Ishikawa (cell line): ENCODE measurements at regions not wholly inside any gene's neighbourhood (a gene's known extent, or its start where the extent isn't known, plus 50 kb on each side); places are given as distances from the start of the nearest gene placed in this dataset.

Experiments
- FOXM1 ChIP-seq: IDR thresholded peaks from 2 replicates; pipeline ENCODE4 v1.6.1; 2012; ENCODE audit warnings: low read depth, borderline replicate concordance
- MAX ChIP-seq: IDR thresholded peaks from 2 replicates; pipeline ENCODE4 v1.6.1; 2012
- NFIC ChIP-seq: IDR thresholded peaks from 2 replicates; pipeline ENCODE4 v1.6.1; 2012
- RAD21 ChIP-seq: IDR thresholded peaks from 2 replicates; pipeline ENCODE4 v1.6.1; 2012; ENCODE audit warnings: low read depth
- REST ChIP-seq: IDR thresholded peaks from 2 replicates; pipeline ENCODE4 v1.6.1; 2012; ENCODE audit warnings: low read depth, mild to moderate bottlenecking
- YY1 ChIP-seq: IDR thresholded peaks from 2 replicates; pipeline ENCODE4 v1.6.1; 2012; ENCODE audit warnings: low read depth
- ZBTB7A ChIP-seq: IDR thresholded peaks from 2 replicates; pipeline ENCODE4 v1.6.1; 2012; ENCODE audit warnings: low read depth

GRCh38 chr12:92566448-92567019 lies 136.3 kb upstream of the PLEKHG7 start:
- TF ChIP-seq MAX, result no peak
- no peak for TF ChIP-seq FOXM1
- no peak for TF ChIP-seq ZBTB7A
- TF ChIP-seq RAD21, result no peak
- no peak for TF ChIP-seq NFIC
- no peak for TF ChIP-seq REST
- TF ChIP-seq YY1, result no peak
